Neural progenitor cell (in vitro differentiated cells): ENCODE measurements at regions not wholly inside any gene's neighbourhood (a gene's known extent, or its start where the extent isn't known, plus 50 kb on each side); places are given as distances from the start of the nearest gene placed in this dataset.

ENCODE experiments used
- CTCF ChIP-seq: fragments of 200-600 bp; sonication (generic); IDR thresholded peaks from 2 replicates; pipeline ENCODE4 v1.5.1; 2017; ENCODE audit warnings: antibody characterized with exemption, mild to moderate bottlenecking
- EZH2 ChIP-seq: fragments of 200-600 bp; sonication (generic); IDR thresholded peaks from 2 replicates; pipeline ENCODE4 v1.6.1; 2017; ENCODE audit warnings: antibody characterized with exemption, mild to moderate bottlenecking, moderate library complexity

- no peak for TF ChIP-seq CTCF
- TF ChIP-seq EZH2: no peak
Measured at GRCh38 chr4:176444741-176445140, 125.0 kb downstream of the SPCS3 start.
